RPMI8226 (cell line): ENCODE measurements at regions not wholly inside any gene's neighbourhood (a gene's known extent, or its start where the extent isn't known, plus 50 kb on each side); places are given as distances from the start of the nearest gene placed in this dataset.

ENCODE experiments used
- DNase-seq: peaks from one replicate; pipeline ENCODE4 v3.0.0-alpha.2; 2015

DNA sequence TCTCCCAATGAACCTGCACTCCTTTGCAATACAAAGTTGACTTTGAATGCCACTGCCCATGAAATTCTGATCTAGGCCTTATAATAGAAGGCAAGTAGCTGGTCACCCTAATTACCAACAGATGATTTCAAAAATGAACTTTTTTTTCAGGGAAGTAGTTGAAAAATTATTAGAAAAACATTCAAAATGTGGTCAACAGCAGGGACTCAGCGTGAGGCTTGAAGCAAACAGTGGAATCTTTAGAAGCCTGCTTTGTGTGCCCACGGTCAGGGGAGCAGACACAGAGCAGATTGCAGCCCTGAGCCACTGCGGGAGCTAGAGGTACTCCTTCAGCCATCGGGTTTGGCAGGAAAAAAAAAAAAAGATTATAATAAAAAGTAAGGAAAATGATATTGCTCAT lies 87.1 kb upstream of the HEY2 start:
- no peak for DNase-seq

DNA sequence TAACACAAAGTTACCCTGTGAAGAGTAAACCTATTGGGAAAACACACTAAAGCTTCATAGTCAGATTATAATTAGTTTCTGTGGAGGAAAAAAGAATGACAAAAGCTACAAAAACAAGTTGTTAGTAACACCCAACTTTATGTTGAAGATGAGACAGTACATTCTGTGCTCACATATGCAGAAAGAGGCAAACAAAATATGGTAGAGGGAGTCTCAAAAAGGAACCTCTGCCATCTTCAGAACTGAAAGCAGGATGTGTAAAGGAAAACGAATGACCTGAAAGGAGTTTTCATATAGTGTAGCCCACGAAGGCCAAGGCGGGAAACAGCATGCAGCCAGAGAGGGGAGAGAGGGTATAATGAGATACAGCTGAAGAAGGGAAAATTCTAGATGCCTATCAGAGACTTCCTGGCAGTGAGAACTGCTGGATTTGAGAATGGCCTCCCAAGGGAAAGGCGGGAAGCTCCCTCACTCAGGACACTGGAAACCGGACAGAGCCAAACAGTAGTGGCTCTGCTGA lies 84.1 kb upstream of the HEY2 start:
- no peak for DNase-seq

DNA sequence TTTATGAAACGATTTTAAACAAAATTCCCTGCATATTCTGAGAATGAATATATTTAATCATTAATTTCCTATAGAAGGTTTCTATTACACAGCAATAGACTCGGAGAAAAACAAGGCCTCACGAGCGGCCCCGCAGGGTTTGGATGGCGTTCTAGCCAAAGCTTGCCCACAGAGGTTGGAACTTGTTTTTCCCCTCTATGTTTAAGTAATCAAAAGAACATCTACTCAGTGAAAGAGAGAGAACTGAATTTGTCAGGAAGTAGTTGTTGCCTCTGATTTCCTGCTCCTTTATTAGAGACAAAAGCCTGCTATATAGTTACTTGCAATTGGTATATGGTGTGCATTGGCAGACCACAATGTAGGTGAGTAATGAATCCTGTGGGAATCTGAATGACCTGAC lies 82.1 kb upstream of the HEY2 start:
- DNase-seq: no peak

DNA sequence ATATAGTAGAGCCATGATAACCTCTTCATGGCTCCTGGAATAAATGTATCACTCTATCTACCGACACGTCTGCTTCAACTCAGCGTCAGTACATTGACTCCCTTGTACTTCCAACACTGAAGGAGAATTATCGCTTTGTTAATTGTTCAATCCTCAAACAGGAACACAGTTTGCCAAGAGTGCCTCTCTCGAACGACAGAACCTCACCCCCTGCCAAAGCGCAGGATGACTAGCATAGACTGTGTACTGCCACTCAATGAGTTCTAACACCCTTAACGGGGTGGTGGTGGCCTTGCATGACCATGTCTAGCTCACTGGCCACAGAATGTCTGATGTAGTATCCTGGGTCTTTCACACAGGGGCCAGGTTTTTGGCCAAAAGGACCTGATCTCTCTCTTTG lies 81.4 kb upstream of the HEY2 start:
- no peak for DNase-seq

DNA sequence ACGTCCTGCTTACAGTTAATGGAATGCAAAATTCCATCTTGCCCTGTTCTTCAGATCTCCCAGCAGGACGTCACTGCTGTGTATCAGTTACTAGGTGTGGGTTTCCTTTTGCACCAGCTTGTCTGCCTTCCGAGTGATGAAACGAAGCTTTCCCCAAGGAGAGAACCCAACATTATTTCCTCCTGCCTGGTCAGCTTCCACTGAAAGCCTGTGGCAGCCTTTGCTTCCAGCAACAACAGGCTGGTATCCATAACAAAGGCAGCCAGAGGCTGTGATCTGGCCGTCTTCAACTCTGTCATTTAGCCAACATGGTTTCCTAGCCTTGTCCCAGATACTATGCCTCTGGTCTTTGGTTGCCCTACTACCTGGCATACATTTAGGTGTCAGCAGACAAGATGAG lies 78.9 kb upstream of the HEY2 start:
- no peak for DNase-seq

DNA sequence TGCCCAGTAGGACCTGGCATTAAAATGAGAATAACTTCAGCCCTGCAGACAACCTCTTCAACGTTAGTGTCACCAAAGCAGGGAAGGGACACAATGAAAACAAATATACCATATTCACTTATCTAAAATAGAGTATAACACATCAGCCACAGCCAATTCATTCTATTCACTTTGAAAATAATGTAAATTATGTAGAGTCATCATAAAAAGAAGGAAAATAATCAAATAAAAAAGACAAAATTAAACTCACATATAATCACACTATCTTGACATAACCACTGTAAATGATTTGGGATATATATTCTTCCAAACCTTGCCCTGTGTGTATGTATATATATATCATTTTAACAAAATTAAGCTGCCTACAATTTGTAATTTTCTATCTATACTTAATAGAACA lies 78.1 kb upstream of the HEY2 start:
- no peak for DNase-seq

DNA sequence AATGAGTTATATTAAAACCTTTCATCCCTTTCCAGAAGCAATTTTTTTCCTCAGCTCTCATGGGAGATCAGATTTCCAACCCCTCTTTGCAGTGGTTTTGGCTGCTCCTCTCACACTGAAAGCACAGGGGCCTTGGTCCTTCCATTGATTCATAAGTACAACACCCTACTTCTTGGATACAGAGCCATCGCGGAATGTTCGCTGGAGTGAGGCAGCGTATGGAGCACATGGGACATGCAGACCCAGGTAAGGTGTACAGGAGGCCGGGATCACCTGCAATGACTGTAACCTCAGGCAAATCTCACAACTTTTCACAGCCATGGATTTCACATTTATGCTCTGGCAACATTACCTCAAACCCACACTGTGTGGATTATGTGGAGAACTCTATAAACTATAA lies 75.2 kb upstream of the HEY2 start:
- no peak for DNase-seq

DNA sequence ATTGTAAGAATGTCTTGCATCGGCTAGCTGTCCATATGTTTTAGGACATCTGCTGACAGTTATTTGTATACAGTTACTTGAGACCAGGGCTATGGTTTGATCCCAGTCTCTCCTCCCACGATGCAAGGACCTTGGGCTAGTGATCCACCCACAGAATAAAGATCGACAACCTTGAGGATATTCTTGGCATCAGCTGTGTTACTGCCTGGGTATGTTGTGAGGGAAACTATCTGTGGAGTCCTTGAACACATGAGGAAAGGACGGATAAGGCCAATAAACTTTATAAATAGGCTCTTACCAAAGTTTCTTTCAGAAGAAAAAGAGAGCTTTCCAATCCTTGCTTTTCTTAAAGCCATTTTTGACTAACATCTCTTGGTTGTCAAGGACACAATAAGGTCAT lies 70.8 kb upstream of the HEY2 start:
- DNase-seq: no peak

DNA sequence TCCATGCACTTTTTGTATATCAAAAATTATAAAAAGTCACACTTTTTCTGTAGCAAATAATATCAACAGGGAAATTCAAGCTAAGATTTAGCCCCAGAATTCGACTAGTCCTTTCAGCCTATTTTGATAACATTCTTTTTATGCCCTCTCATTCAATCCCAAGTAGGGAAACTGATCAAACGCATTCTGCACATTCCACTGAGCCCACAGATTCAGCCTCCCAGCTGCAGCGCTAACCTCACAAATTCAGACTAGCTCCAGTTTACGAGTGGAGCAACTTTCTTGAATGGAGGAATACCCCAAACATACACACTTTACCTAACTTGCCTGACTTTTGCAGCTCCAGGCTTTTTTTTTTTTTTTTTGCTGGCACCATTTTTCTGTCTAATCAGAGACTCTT lies 70.3 kb upstream of the HEY2 start:
- no peak for DNase-seq

DNA sequence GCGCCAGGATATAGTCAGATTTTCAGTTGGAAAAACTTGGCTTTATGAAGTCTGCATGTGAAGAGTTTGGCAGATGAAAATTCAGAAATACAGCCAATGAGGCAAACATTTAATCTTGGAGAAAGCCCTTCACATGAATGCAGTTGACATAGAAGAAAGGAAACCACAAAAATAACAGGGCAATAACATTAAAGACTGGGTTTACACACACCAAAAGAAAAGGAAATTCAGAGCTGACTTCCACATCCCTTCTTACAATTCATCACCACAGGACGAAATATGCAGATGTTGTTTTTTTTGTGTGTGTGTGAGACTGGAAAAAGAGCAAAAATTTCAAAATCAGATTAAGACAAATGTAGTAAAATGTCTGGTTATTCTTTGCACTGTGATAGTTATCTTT lies 69.8 kb upstream of the HEY2 start:
- no peak for DNase-seq

DNA sequence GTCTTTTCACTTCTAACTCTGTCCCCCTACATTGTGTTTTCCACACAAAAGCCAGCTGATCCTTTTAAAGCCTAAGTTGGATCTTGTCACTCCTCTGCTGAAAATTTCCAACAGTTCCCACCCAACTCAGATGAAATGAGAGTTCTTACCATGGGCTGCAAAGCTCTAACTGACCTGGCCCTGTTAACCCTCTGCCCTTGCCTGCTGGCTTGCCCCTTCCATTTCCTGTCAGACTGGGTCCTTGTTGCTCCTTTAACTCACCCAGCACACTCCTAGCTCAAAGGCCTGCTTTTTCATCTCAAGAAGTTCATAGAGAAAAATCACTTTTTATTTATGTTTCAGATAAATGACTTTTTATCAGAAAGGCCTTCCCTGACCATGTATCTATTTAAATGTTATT lies 66.5 kb upstream of the HEY2 start:
- DNase-seq: no peak

DNA sequence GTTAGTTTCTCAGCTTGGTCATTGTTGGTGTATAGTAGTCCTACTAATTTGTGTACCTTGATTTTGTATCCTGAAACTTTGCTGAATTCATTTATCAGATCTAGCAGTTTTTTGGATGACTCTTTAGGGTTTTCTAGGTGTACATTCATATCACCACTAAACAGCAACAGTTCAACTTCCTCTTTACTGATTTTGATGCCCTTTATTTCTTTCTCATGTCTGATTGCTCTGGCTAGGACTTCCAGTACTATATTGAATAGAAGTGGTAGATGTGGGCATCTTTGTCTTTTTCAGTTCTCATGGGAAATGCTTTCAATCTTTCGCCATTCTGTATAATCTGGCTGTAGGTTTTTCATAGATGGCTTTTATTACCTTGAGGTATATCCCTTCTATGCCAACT lies 61.3 kb upstream of the HEY2 start:
- DNase-seq: no peak

DNA sequence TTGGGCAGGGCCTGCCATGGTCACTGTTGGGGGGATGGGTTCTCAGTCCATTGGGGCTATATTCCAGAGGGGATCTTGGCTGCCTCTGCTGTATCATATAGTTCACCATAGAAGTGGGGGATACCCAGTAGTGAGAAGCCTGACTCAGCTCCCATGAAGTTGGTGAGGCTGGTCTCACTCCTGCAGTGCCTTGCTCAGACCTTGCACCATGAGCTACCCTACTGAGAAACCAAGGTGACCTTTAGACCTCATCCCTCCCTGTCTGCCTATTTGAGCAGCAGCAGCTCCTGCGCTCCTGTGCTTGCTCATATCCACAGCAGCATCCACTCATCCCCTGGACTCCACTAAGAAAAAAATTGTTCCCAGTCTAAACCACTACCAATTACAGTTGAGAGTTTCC lies 56.0 kb upstream of the HEY2 start:
- DNase-seq: no peak

DNA sequence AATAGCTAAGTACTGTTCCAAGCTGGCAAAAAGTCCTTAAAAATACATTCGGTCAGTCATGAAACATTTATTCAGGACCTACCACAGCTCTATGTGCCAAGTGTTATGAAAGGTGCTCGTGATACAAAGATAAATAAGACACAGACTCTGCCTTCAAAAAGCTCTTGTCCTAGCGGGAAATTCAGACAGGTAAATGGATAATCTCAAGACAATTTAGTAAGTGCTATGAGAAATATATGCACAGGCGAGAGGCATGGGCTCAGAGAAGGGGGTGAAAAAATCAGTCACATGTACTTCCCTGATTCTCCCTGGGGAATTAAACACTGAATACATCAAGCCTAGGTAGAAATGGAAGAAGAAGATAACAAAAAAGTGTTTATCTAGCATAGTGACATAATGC lies 49.8 kb upstream of the HEY2 start:
- DNase-seq: no peak
